ENCODE measurements at regions not wholly inside any gene's neighbourhood (a gene's known extent, or its start where the extent isn't known, plus 50 kb on each side); places are given as distances from the start of the nearest gene placed in this dataset.

DNA sequence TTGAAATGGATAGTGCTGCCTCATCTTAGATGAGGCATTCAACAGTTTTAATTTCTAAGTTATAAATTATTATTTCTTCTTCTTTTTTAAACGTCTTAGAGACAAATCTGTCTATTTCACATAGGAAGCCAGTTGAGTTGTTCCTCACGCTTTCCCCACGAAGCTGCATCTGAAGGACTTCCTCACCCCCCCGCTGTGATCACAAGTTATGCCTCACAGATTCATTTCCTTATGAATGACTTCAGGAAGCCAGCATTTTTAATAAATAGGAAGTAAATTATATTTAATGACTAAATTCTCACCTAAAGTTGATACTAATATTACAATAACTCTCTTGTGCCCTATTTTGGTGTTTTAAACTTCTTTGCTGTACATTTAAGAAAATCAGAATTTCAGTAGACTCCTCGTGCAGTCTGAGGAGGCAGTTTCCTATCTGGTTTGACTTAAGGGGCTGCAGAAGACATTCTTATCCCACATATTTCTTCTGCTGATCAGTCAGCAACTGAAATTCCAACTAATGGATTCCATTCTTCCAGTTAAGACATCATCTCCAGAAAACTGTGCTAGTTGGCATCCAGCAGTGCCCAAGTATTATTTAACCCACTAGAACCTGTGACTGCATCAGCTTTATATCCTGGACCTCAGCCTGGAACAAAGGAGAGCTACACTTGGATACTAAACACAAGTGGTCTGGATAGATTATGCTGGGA, 182.7 kb upstream of the CCN2 start (continued):
- TF ChIP-seq TAF7 (optimal IDR thresholded peaks at IDR 0.05; ENCODE audit: borderline replicate concordance, low read depth, low read length) (no peak), RXRA (IDR thresholded peaks at IDR 0.05; ENCODE audit: insufficient read depth, low read depth, low read length) (no peak), FOSL1 (IDR thresholded peaks at IDR 0.05; ENCODE audit: insufficient read depth, low read depth, low read length) (no peak)
- TF ChIP-seq, protein P1, sequence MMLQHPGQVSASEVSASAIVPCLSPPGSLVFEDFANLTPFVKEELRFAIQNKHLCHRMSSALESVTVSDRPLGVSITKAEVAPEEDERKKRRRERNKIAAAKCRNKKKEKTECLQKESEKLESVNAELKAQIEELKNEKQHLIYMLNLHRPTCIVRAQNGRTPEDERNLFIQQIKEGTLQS (IDR thresholded peaks at IDR 0.05; ENCODE audit: insufficient read depth, low read depth, low read length), result no peak

Data from H1 (cell line).